Kasumi-1 (cell line): ENCODE measurements at regions not wholly inside any gene's neighbourhood (a gene's known extent, or its start where the extent isn't known, plus 50 kb on each side); places are given as distances from the start of the nearest gene placed in this dataset.

Source experiments
- DNase-seq, 2 experiments: peaks; one replicate each; lab custom pipeline; 2025; lab: John Stamatoyannopoulos, UW

DNA sequence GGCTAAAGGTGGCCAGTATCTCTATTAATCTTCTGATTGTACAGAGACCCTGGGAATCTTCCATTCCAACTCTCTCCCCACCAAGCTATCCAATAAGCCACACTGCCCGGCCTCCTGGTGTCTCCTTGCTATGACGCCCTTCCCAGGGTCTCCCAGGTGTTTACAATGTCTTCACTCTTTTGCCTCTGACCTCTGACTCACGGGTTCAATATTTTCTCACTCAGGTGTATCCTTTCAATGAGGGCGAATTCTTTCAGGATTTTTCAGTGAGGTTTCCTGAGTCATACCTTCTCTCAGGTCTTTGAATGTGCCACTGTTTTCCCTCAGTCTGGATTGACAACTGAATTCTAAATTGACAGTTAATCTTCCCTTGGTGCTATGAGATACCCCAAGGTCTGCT lies 53.7 kb upstream of the IRX4 start:
- DNase-seq = no peak

DNA sequence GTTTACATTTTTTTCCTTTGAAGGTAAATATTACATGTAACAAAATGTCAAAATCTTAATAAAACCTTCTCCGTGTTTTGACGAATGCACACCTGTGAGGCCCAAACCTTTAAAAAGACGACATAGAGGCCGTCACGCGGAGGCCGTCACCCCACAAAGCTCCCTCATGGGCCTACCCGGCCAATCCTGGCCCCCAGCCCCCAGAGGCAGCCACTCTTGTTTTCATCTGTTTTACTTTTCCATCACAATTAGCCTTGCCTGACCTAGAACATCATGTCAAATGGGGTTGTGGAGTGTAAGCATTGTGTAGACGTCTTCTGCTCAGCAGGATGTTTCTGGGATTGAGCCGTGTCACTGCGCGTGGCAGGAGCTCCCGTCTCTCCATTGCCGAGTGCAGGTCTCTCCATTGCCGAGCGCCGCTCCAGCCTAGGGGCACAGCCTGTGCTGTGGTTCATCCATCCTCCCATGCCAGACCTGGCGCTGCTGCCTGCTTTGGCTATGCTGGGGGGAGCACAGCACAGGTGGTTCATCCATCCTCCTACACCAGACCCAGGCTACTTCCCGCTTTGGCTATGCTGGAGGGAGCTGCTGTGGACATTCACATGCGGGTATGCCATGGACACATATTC lies 52.2 kb upstream of the IRX4 start:
- no peak for DNase-seq

DNA sequence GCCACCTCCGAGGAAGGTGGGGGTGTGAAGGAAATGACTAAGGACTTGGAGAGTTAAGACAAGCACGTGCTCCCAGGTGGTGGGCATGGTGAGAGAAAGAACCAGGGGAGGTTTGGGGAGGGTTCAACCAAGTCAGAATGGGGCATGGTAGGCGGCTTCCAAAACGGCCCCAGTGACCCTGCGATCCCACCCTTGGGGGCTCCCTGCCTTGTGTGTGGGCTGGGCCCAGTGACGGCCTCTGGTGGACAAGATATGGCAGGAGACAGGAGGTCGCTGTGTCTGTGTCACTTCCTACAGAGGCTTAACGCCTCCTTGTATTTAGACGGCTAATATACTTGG lies 51.3 kb upstream of the IRX4 start:
- no peak for DNase-seq

DNA sequence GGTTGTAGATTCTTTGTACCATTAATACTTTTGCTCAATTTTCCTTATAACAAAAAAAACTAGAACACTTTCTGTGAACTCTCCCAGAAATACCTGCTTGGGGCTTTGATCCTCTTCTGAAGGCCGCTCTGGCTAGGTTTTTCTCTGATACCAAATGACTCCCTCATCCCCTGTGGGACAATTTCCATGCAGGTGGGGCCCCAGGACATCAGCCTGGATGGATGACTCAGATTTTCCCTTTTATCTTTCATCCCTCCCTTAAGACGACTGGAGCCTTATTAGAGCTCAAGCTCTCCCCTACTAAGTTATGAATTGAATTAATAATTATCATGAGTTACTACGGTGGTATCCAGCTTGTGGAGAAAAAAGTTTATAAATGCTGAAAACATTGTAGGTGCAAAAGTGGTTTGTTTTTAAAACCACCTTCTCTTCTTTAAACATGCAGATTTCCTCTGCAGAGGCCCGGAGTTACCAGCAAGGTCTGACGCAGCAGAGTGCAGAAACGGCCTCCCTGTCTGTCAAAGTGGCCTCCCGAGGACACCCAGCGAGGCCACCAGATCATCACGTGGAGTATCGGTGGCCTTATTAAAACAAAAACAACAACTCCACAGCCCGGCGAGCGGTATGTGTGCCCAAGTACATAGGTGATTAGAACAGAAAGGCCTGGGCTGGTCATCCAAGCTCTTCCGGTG lies 50.8 kb upstream of the IRX4 start:
- no peak for DNase-seq
